AG04450 (cell line): ENCODE measurements at regions not wholly inside any gene's neighbourhood (a gene's known extent, or its start where the extent isn't known, plus 50 kb on each side); places are given as distances from the start of the nearest gene placed in this dataset.

ENCODE experiments used
- CTCF ChIA-PET: fragments of 300-600, 350-600 bp; formaldehyde crosslinking; extraction: SDS; loops from one replicate; lab custom pipeline; 2022; ENCODE audit warnings: antibody characterized with exemption, inconsistent platforms; lab: Charles Lee
- POLR2A ChIA-PET: fragments of 350-600 bp; formaldehyde crosslinking; extraction: SDS; loops from one replicate; lab custom pipeline; 2021; ENCODE audit warnings: antibody characterized with exemption, inconsistent platforms; lab: Yijun Ruan, JAX
- DNase-seq: peaks from one replicate; pipeline ENCODE4 v3.0.0-alpha.2; 2011; ENCODE audit warnings: low read depth, low spot score
- H3K27ac ChIP-seq: one replicate; pipeline ENCODE4 v1.5.1; 2012; ENCODE audit warnings: low read depth, low read length, control low read depth
- H3K27me3 ChIP-seq: one replicate; pipeline ENCODE4 v1.6.0; 2012; ENCODE audit warnings: low read length; ENCODE audit not compliant: control insufficient read depth, insufficient read depth
- H3K4me3 ChIP-seq: 2 replicates; pipeline ENCODE4 v1.5.1; 2011; ENCODE audit warnings: mild to moderate bottlenecking, low read depth, low read length, control low read depth
- H3K9me3 ChIP-seq: 2 replicates; pipeline ENCODE4 v1.5.1; 2012; ENCODE audit warnings: low read length; ENCODE audit not compliant: control insufficient read depth, insufficient read depth
- TF ChIP-seq, protein P1 (sequence below): IDR thresholded peaks from 2 replicates; pipeline ENCODE4 v1.5.1; 2011; ENCODE audit warnings: low read depth, low read length, control low read depth, inconsistent platforms

DNA sequence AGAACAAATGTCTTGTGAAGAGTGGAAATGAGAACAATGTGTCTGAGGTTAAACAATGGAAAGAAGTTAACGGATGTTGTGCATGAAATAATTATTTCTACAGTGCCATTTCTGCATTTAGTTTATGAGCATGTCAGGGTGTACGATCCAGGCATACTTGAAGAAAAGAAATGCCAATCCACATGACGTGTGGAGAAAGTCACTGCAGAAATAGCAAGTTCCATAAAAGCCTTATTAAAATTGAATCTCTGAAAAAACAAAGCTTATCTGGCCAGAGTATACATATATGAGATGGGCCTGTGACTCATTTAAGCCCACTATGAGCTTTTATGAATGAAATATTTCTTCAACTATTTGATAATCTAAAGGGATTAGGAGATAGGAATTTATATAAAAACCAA, 426.1 kb downstream of the EFNB2 start:
- CTCF ChIA-PET: no interaction called here
- Histone ChIP-seq H3K4me3 (no peak overlapping the region), H3K9me3 (no peaks in the 10 kb centered on the region), H3K27me3 (no peaks in the 10 kb centered on the region), H3K27ac (no peak overlapping the region)
- no peak for DNase-seq
- TF ChIP-seq, protein P1, sequence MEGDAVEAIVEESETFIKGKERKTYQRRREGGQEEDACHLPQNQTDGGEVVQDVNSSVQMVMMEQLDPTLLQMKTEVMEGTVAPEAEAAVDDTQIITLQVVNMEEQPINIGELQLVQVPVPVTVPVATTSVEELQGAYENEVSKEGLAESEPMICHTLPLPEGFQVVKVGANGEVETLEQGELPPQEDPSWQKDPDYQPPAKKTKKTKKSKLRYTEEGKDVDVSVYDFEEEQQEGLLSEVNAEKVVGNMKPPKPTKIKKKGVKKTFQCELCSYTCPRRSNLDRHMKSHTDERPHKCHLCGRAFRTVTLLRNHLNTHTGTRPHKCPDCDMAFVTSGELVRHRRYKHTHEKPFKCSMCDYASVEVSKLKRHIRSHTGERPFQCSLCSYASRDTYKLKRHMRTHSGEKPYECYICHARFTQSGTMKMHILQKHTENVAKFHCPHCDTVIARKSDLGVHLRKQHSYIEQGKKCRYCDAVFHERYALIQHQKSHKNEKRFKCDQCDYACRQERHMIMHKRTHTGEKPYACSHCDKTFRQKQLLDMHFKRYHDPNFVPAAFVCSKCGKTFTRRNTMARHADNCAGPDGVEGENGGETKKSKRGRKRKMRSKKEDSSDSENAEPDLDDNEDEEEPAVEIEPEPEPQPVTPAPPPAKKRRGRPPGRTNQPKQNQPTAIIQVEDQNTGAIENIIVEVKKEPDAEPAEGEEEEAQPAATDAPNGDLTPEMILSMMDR: no peak
- POLR2A ChIA-PET: no interaction called here

DNA sequence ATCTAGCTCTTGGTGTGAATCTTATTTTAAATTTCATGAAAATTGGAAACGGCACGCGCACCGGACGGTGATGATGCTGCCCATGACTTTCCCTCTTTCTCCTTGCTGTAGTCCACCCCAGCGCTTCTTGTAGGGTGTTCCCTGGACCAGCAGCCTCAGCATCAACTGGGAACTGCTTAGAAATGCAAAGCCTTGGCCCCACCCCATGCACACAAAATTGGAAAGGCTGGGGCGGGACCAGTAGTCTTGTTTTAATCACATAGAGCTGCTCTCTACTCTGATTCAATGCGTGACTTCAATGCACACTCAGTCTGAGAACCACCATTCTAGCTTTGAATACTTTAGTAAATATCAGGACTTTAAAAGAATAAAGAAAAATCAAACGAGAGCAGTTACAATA, 427.1 kb downstream of the EFNB2 start:
- CTCF ChIA-PET: no interaction called here
- TF ChIP-seq, protein P1: no peak
- Histone ChIP-seq H3K27ac (no peak overlapping the region), H3K27me3 (no peaks in the 10 kb centered on the region), H3K9me3 (no peaks in the 10 kb centered on the region), H3K4me3 (no peak overlapping the region)
- POLR2A ChIA-PET: no interaction called here
- DNase-seq: no peak

DNA sequence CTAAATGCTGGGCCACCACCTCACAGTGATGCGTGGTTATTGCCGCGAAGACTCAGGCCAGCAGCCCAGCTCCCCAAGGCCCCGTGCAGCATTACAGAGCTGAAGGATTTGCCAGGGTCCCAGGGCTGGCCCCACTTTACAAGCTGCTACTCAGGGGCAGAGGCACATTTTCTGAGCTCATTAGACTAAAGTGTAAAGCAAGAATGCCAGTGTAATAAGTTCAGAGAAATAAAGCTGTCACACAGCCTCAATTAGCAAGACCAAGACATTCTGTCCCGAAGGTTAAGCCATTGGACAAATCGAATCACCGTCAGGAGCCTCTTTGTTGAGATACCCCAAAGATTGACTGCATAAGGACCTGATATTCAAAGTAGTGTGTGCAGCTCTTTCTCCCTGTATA, 428.4 kb downstream of the EFNB2 start:
- H3K27me3 ChIP-seq: no peaks in the 10 kb centered on the region
- H3K9me3 ChIP-seq: no peaks in the 10 kb centered on the region; the same call in 1 of the 2 replicates
- H3K27ac ChIP-seq: no peak overlapping the region
- ChIA-PET CTCF (no interaction called here), POLR2A (no interaction called here)
- no peak overlapping the region for H3K4me3 ChIP-seq
- TF ChIP-seq, protein P1: no peak
- DNase-seq: no peak

DNA sequence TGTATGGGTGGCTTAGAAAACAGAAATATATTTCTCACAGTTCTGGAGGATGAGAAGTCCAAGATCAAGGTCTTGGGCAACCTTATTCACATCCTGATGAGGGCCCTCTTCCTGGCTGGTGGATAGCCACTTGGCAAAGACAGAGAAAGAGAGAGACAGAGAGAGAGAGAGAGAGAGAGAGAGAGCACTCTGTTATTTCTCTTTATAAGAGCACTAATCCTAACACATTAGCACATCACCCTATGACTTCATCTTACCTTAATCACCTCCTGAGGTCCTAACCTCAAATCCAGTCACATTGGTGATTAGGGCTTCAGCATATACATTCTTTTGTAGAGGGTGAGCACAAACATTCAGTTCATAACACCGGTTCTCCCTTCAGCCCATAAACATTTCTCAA, 430.3 kb downstream of the EFNB2 start:
- Histone ChIP-seq H3K9me3 (no peaks in the 10 kb centered on the region; the same call in 1 of the 2 replicates), H3K27ac (no peak overlapping the region), H3K4me3 (no peak overlapping the region), H3K27me3 (no peaks in the 10 kb centered on the region)
- TF ChIP-seq, protein P1: no peak
- POLR2A ChIA-PET: no interaction called here
- DNase-seq: no peak
- CTCF ChIA-PET: interaction anchor here (1.0 kb wide), 1 partner anchor 8 kb away, joined by 3 read pairs; no protein-coding TSS in a partner anchor

DNA sequence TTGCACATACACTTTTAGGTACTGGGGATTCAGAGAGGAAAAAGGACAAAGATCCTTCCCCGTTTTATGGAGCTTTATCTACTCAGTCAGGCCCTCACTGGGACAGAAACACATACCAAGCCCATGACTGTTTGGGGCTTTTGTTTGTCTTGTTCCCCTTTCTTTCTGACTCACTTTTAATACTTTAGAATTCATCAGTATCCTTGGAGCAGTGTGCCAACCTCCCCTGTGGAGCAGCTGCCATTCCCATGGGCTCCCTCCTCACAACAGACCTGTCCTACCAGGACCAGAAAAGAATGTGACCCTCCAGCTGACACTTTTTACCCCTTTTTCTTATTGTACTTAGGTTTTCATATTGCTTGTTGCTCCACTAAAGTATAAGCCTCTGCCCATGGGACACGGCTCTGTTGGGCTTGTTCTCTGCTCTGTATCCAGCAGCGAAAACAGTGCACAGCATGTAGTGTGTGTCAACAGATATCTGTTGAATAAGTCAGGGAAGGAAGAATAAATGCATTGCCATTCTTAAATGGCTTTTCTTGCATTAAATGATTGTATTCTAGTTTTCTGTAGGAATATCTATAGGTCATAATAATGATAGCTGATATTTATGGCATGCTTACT, 431.1 kb downstream of the EFNB2 start:
- CTCF ChIA-PET: interaction anchor here (1.0 kb wide), 1 partner anchor 9 kb away, joined by 3 read pairs; no protein-coding TSS in a partner anchor

More for the DNA sequence above, 431.1 kb downstream of the EFNB2 start:
- H3K27me3 ChIP-seq: no peaks in the 10 kb centered on the region
- no peak overlapping the region for H3K27ac ChIP-seq
- POLR2A ChIA-PET: interaction anchor here (1.2 kb wide), 3 partner anchors 11 to 52 kb away, joined by 3 to 4 read pairs (median 4); no protein-coding TSS in a partner anchor
- TF ChIP-seq, protein P1: no peak
- H3K9me3 ChIP-seq: no peaks in the 10 kb centered on the region; the same call in 1 of the 2 replicates
- H3K4me3 ChIP-seq: no peak overlapping the region
- DNase-seq: peak; percentile 60
